H9 (cell line): ENCODE measurements at regions not wholly inside any gene's neighbourhood (a gene's known extent, or its start where the extent isn't known, plus 50 kb on each side); places are given as distances from the start of the nearest gene placed in this dataset.

Experiments used
- DNase-seq: peaks from one replicate; pipeline ENCODE4 v3.0.0-alpha.2; 2017
- H2AFZ ChIP-seq: one replicate; pipeline ENCODE4 v1.6.1; 2013; ENCODE audit warnings: mild to moderate bottlenecking, low read length, control low read depth, moderate library complexity
- H2AK5ac ChIP-seq: 2 replicates; pipeline ENCODE4 v1.6.1; 2013; ENCODE audit warnings: low read length, control low read depth, mixed read lengths; ENCODE audit not compliant: insufficient read length
- H2BK120ac ChIP-seq: one replicate; pipeline ENCODE4 v1.6.1; 2013; ENCODE audit warnings: low read depth, mild to moderate bottlenecking, low read length, control low read depth, inconsistent platforms; ENCODE audit not compliant: poor library complexity, severe bottlenecking
- H2BK12ac ChIP-seq: 2 replicates; pipeline ENCODE4 v1.6.1; 2013; ENCODE audit warnings: low read length, control low read depth, mixed read lengths, low read depth; ENCODE audit not compliant: insufficient read length
- H2BK15ac ChIP-seq: 2 replicates; pipeline ENCODE4 v1.6.1; 2013; ENCODE audit warnings: low read depth, low read length, control low read depth
- H2BK20ac ChIP-seq: one replicate; pipeline ENCODE4 v1.6.1; 2013; ENCODE audit warnings: low read depth, mild to moderate bottlenecking, low read length, control low read depth, inconsistent platforms; ENCODE audit not compliant: poor library complexity, severe bottlenecking
- H2BK5ac ChIP-seq: 2 replicates; pipeline ENCODE4 v1.6.1; 2013; ENCODE audit warnings: low read length, control low read depth, mixed read lengths; ENCODE audit not compliant: insufficient read length
- H3K14ac ChIP-seq: 2 replicates; pipeline ENCODE4 v1.6.1; 2013; ENCODE audit warnings: low read length, control low read depth; ENCODE audit not compliant: insufficient read depth
- H3K18ac ChIP-seq: 2 replicates; pipeline ENCODE4 v1.6.1; 2013; ENCODE audit warnings: low read depth, mild to moderate bottlenecking, mixed read lengths, low read length, control low read depth; ENCODE audit not compliant: insufficient read length
- H3K23ac ChIP-seq: 2 replicates; pipeline ENCODE4 v1.6.1; 2013; ENCODE audit warnings: low read length, control low read depth, mixed read lengths, low read depth; ENCODE audit not compliant: insufficient read length
- H3K23me2 ChIP-seq: 2 replicates; pipeline ENCODE4 v1.6.1; 2013; ENCODE audit warnings: low read depth, mild to moderate bottlenecking, mixed read lengths, low read length, control low read depth; ENCODE audit not compliant: insufficient read length, poor library complexity, severe bottlenecking
- H3K27ac ChIP-seq: 2 replicates; pipeline ENCODE4 v1.5.1; 2013; ENCODE audit warnings: low read length, control low read depth, mixed read lengths, low read depth; ENCODE audit not compliant: insufficient read length
- H3K27me3 ChIP-seq: 2 replicates; pipeline ENCODE4 v1.6.1; 2013; ENCODE audit warnings: low read length, control low read depth, inconsistent platforms; ENCODE audit not compliant: insufficient read depth
- H3K4ac ChIP-seq: 2 replicates; pipeline ENCODE4 v1.6.1; 2013; ENCODE audit warnings: low read depth, mild to moderate bottlenecking, control low read depth, inconsistent platforms, low read length, moderate library complexity
- H3K4me1 ChIP-seq: 2 replicates; pipeline ENCODE4 v1.6.1; 2013; ENCODE audit warnings: low read length, control low read depth, inconsistent platforms; ENCODE audit not compliant: insufficient read depth
- H3K4me2 ChIP-seq: 2 replicates; pipeline ENCODE4 v1.6.1; 2013; ENCODE audit warnings: low read length, control low read depth, mixed read lengths; ENCODE audit not compliant: insufficient read length, insufficient read depth
- H3K56ac ChIP-seq: 2 replicates; pipeline ENCODE4 v1.6.1; 2013; ENCODE audit warnings: low read depth, mild to moderate bottlenecking, mixed read lengths, low read length, control low read depth; ENCODE audit not compliant: insufficient read length
- H3K79me1 ChIP-seq: 2 replicates; pipeline ENCODE4 v1.6.1; 2013; ENCODE audit warnings: low read depth, mild to moderate bottlenecking, moderate library complexity, low read length, control low read depth, inconsistent platforms; ENCODE audit not compliant: insufficient read depth, poor library complexity, severe bottlenecking
- H3K79me2 ChIP-seq: 2 replicates; pipeline ENCODE4 v1.6.1; 2013; ENCODE audit warnings: low read length, control low read depth, inconsistent platforms; ENCODE audit not compliant: insufficient read depth
- H3K9ac ChIP-seq: 2 replicates; pipeline ENCODE4 v1.6.1; 2013; ENCODE audit warnings: low read length, control low read depth, mixed read lengths; ENCODE audit not compliant: insufficient read length; ENCODE audit errors: extremely low read depth
- H3K9me3 ChIP-seq: one replicate; pipeline ENCODE4 v1.6.1; 2013; ENCODE audit warnings: low read depth, low read length, inconsistent platforms; ENCODE audit not compliant: control insufficient read depth
- H3T11ph ChIP-seq: one replicate; pipeline ENCODE4 v1.6.1; 2013; ENCODE audit warnings: mild to moderate bottlenecking, low read length, control low read depth, inconsistent platforms
- H4K20me1 ChIP-seq: one replicate; pipeline ENCODE4 v1.6.1; 2013; ENCODE audit not compliant: control insufficient read depth, insufficient read length, insufficient read depth
- H4K5ac ChIP-seq: 2 replicates; pipeline ENCODE4 v1.6.1; 2013; ENCODE audit warnings: low read depth, mild to moderate bottlenecking, mixed read lengths, low read length, control low read depth; ENCODE audit not compliant: insufficient read length
- H4K8ac ChIP-seq: replicated peaks from 2 replicates; pipeline ENCODE4 v1.6.1; 2013; ENCODE audit warnings: low read length, control low read depth, mixed read lengths, low read depth; ENCODE audit not compliant: insufficient read length
- H4K91ac ChIP-seq: 2 replicates; pipeline ENCODE4 v1.6.1; 2013; ENCODE audit warnings: low read depth, mild to moderate bottlenecking, moderate library complexity, mixed read lengths, low read length, control low read depth; ENCODE audit not compliant: insufficient read length
- H3K27ac Mint-ChIP-seq, 3 experiments: 2 replicates in 2 of 3; 3 replicates in 1 of 3; pipeline ENCODE4 v1.8.0; 2020 to 2021; ENCODE audit warnings: mixed read lengths in 3 of 3, mild to moderate bottlenecking in 1 of 3, moderate library complexity in 1 of 3
- H3K27me3 Mint-ChIP-seq: 2 replicates; pipeline ENCODE4 v1.8.0; 2021; ENCODE audit warnings: low read depth, mild to moderate bottlenecking, moderate library complexity, mixed read lengths
- H3K36me3 Mint-ChIP-seq, 3 experiments: 2 replicates in 2 of 3; 3 replicates in 1 of 3; pipeline ENCODE4 v1.8.0; 2020 to 2021; ENCODE audit warnings: low read depth in 3 of 3, mixed read lengths in 3 of 3; ENCODE audit not compliant: insufficient read depth in 1 of 3
- H3K4me1 Mint-ChIP-seq, 2 experiments: 2 replicates each; pipeline ENCODE4 v1.8.0; 2020; ENCODE audit warnings: mixed read lengths in 2 of 2
- H3K4me3 Mint-ChIP-seq, 2 experiments: 2 replicates in 1 of 2; 3 replicates in 1 of 2; pipeline ENCODE4 v1.8.0; 2020 to 2021; ENCODE audit warnings: mild to moderate bottlenecking in 2 of 2, mixed read lengths in 2 of 2, moderate library complexity in 1 of 2
- H3K9me3 Mint-ChIP-seq, 2 experiments: 2 replicates in 1 of 2; 3 replicates in 1 of 2; pipeline ENCODE4 v1.8.0; 2020; ENCODE audit warnings: mild to moderate bottlenecking in 2 of 2, mixed read lengths in 2 of 2, moderate library complexity in 1 of 2
- WGBS: extraction: QIAGEN DNeasy Blood & Tissue Kit; methylation state at CpG from one replicate; pipeline ENCODE4 v1.1.7; 2013; ENCODE audit warnings: missing lambda C conversion rate, low lambda C conversion rate, mixed read lengths; ENCODE audit not compliant: insufficient read length; ENCODE audit errors: extremely low coverage; 5-methylcytosine and 5-hydroxymethylcytosine counted together
- TF ChIP-seq, protein P1 (sequence below): fragments of 200-600 bp; sonication (generic); conservative IDR thresholded peaks from 3 replicates; pipeline ENCODE4 v1.8.0; 2021; ENCODE audit warnings: antibody characterized with exemption, mild to moderate bottlenecking

DNA sequence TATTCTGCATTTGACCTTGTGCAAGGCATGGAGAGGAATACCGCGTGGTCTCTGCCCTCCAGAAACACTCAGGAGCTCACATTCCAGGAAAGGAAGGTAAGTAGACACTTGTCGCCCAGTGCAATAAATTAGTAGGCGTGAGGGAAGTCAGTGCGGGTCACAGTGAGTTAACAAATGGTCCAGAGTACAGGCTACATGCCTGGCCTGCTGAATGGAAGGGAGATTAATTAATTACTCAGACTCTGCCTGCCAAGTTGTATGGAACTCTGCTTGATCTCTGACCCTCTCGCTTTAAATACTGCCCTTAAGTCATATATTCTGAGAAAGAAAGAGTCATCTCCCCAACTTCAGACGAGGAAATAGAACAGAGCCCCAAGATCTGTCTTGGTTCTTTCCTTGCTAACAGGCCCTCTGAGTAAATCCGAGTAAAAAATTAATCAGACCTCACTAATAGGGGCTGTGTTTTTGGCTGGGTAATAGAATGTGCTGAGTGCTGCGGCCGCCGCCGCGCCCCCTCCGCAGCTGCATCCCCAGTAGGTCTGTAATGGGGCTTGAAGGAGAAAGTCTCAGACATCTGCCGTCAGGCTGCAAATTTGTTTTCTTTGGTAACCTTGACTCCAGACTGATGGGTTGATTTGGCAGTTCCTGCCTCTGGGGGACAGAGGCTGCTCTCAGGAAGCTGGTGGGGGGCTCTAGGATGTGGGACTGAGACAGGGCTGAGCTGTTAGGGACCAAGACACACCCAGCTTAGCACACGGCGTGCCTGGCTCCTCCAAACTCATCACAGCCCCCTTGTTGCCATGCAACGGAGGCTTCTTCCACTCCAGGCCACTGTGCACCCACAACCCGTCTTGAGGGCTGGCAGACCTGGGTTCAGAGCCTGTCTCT lies 144.4 kb downstream of the NSG2 start:
- no peak overlapping the region for H3K18ac ChIP-seq
- no peak overlapping the region for H4K91ac ChIP-seq
- H3K79me1 ChIP-seq, result no peaks in the 10 kb centered on the region
- Mint-ChIP-seq H3K27ac (no peak overlapping the region), H3K4me3 (no peak overlapping the region), H3K4me1 (peaks cover 12 to 14% of the 10 kb centered on the region in 2 experiments; a peak in 3 of 4 replicates), H3K36me3 (no peaks in the 10 kb centered on the region; a peak in 1 of 7 replicates), H3K27me3 (peaks cover 6% of the 10 kb centered on the region), H3K9me3 (no peaks in the 10 kb centered on the region)
- H3K79me2 ChIP-seq, result no peaks in the 10 kb centered on the region
- no peak overlapping the region for H2BK12ac ChIP-seq
- H3T11ph ChIP-seq, result no peak overlapping the region
- no peak overlapping the region for H3K9ac ChIP-seq
- H2BK5ac ChIP-seq, result no peak overlapping the region
- TF ChIP-seq, protein P1, sequence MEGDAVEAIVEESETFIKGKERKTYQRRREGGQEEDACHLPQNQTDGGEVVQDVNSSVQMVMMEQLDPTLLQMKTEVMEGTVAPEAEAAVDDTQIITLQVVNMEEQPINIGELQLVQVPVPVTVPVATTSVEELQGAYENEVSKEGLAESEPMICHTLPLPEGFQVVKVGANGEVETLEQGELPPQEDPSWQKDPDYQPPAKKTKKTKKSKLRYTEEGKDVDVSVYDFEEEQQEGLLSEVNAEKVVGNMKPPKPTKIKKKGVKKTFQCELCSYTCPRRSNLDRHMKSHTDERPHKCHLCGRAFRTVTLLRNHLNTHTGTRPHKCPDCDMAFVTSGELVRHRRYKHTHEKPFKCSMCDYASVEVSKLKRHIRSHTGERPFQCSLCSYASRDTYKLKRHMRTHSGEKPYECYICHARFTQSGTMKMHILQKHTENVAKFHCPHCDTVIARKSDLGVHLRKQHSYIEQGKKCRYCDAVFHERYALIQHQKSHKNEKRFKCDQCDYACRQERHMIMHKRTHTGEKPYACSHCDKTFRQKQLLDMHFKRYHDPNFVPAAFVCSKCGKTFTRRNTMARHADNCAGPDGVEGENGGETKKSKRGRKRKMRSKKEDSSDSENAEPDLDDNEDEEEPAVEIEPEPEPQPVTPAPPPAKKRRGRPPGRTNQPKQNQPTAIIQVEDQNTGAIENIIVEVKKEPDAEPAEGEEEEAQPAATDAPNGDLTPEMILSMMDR, result no peak
- H4K5ac ChIP-seq, result no peak overlapping the region
- no peak overlapping the region for H3K14ac ChIP-seq
- H2AK5ac ChIP-seq, result no peak overlapping the region
- H3K9me3 ChIP-seq, result no peaks in the 10 kb centered on the region
- no peak overlapping the region for H4K8ac ChIP-seq
- no peaks in the 10 kb centered on the region for H3K4me1 ChIP-seq
- H3K56ac ChIP-seq, result no peak overlapping the region
- no peak overlapping the region for H2BK15ac ChIP-seq
- no peak overlapping the region for H3K27ac ChIP-seq
- H3K4ac ChIP-seq, result no peak overlapping the region
- no peak overlapping the region for H3K4me2 ChIP-seq
- no peak overlapping the region for H3K23ac ChIP-seq
- H3K23me2 ChIP-seq, result no peaks in the 10 kb centered on the region
- no peak overlapping the region for H2BK20ac ChIP-seq
- no peaks in the 10 kb centered on the region for H3K27me3 ChIP-seq
- DNase-seq, result no peak
- H2AFZ ChIP-seq, result no peak overlapping the region
- no peak overlapping the region for H2BK120ac ChIP-seq
- no CpG with 5 or more reads among the region's 19 CpGs for WGBS
- H4K20me1 ChIP-seq, result no peaks in the 10 kb centered on the region
